HUES6 (cell line): ENCODE measurements at regions not wholly inside any gene's neighbourhood (a gene's known extent, or its start where the extent isn't known, plus 50 kb on each side); places are given as distances from the start of the nearest gene placed in this dataset.

Experiments used
- H3K27ac ChIP-seq: 2 replicates; pipeline ENCODE4 v1.7.0; 2013; ENCODE audit warnings: low read depth, mild to moderate bottlenecking, low read length, inconsistent platforms
- H3K27me3 ChIP-seq: 2 replicates; pipeline ENCODE4 v1.6.1; 2013; ENCODE audit warnings: low read length; ENCODE audit not compliant: control insufficient read depth, insufficient read depth
- H3K36me3 ChIP-seq: 2 replicates; pipeline ENCODE4 v1.6.1; 2013; ENCODE audit warnings: low read length; ENCODE audit not compliant: control insufficient read depth, insufficient read depth
- H3K4me1 ChIP-seq: 2 replicates; pipeline ENCODE4 v1.6.1; 2013; ENCODE audit warnings: low read length; ENCODE audit not compliant: control insufficient read depth, insufficient read depth
- H3K4me3 ChIP-seq: 2 replicates; pipeline ENCODE4 v1.5.1; 2013; ENCODE audit warnings: low read depth, low read length
- H3K9ac ChIP-seq: one replicate; pipeline ENCODE4 v1.6.1; 2013; ENCODE audit warnings: mild to moderate bottlenecking, low read length
- H3K9me3 ChIP-seq: 2 replicates; pipeline ENCODE4 v1.6.1; 2013; ENCODE audit warnings: low read depth, low read length; ENCODE audit not compliant: control insufficient read depth, insufficient read depth

DNA sequence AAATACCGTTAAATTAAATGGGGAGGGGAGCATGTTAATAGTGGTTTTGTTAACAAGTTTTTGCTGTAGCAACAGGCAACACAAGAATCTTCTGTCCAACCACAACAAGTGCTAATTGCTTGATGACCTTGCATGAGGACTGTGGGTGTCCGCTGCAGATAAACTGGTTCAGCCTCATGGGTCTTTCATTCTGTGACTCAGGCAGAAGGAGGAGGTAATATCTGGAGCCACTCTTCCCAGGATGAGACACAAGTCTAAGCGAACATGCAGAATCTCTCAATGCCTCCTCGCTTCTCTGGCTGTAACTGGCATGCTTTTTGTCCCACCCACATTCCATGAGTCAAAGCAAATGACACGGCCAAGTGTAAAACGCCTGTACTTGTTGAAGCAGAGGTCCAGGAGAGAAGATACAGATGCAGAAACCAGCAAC, 56.6 kb upstream of the MYO16 start:
- H3K4me1 ChIP-seq, result no peaks in the 10 kb centered on the region
- no peaks in the 10 kb centered on the region for H3K36me3 ChIP-seq
- no peak overlapping the region for H3K4me3 ChIP-seq
- H3K9ac ChIP-seq, result no peak overlapping the region
- no peaks in the 10 kb centered on the region for H3K9me3 ChIP-seq
- no peak overlapping the region for H3K27ac ChIP-seq
- no peaks in the 10 kb centered on the region for H3K27me3 ChIP-seq

GRCh38 chr13:108573455-108573854, 56.0 kb upstream of the MYO16 start:
- no peaks in the 10 kb centered on the region for H3K36me3 ChIP-seq
- no peak overlapping the region for H3K27ac ChIP-seq
- H3K4me3 ChIP-seq, result no peak overlapping the region
- H3K9me3 ChIP-seq, result no peaks in the 10 kb centered on the region
- no peak overlapping the region for H3K9ac ChIP-seq
- H3K4me1 ChIP-seq, result no peaks in the 10 kb centered on the region
- H3K27me3 ChIP-seq, result no peaks in the 10 kb centered on the region

DNA sequence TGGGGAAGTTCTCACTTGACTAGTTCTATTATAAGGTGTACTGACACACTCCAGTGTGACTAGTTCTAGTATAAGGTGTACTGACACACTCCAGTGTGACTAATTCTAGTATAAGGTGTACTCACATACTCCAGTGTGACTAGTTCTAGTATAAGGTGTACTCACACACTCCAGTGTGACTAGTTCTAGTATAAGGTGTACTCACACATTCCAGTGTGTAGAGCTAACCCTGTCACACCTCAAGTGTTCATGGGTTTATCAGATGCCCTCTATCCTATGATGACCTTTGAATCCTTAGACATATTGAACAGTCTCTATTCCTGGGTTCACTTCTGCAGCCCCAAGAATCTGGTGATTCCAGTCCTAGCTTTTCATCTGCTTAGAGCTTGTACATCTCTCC, 54.6 kb upstream of the MYO16 start:
- Histone ChIP-seq H3K9me3 (no peaks in the 10 kb centered on the region), H3K27me3 (no peaks in the 10 kb centered on the region), H3K4me1 (no peaks in the 10 kb centered on the region), H3K4me3 (no peak overlapping the region), H3K27ac (no peak overlapping the region), H3K36me3 (no peaks in the 10 kb centered on the region), H3K9ac (no peak overlapping the region)

GRCh38 chr13:108575430-108575829, 54.0 kb upstream of the MYO16 start:
- Histone ChIP-seq H3K9me3 (no peaks in the 10 kb centered on the region), H3K27me3 (no peaks in the 10 kb centered on the region)

More at GRCh38 chr13:108575430-108575829, 54.0 kb upstream of the MYO16 start:
- no peaks in the 10 kb centered on the region for H3K36me3 ChIP-seq
- H3K4me3 ChIP-seq, result no peak overlapping the region
- no peaks in the 10 kb centered on the region for H3K4me1 ChIP-seq
- H3K9ac ChIP-seq, result no peak overlapping the region
- no peak overlapping the region for H3K27ac ChIP-seq
